Nephron progenitor cell (in vitro differentiated cells): ENCODE measurements at regions not wholly inside any gene's neighbourhood (a gene's known extent, or its start where the extent isn't known, plus 50 kb on each side); places are given as distances from the start of the nearest gene placed in this dataset.
"Not testable (repeated sequence)": the region's sequence is repeated elsewhere in the genome, so short reads cannot be mapped to it uniquely, and the experiment has no call there.

ENCODE experiments used
- DNase-seq: peaks from one replicate; pipeline ENCODE4 v3.0.0; 2021
- H3K27ac Mint-ChIP-seq: 2 replicates; pipeline ENCODE4 v1.8.0; 2021; ENCODE audit warnings: mild to moderate bottlenecking, moderate library complexity, mixed read lengths
- H3K27me3 Mint-ChIP-seq: 2 replicates; pipeline ENCODE4 v1.8.0; 2021; ENCODE audit warnings: mild to moderate bottlenecking, low read depth, mixed read lengths; ENCODE audit not compliant: poor library complexity
- H3K36me3 Mint-ChIP-seq: 2 replicates; pipeline ENCODE4 v1.8.0; 2021; ENCODE audit warnings: low read depth, mixed read lengths
- H3K4me1 Mint-ChIP-seq: 2 replicates; pipeline ENCODE4 v1.8.0; 2021; ENCODE audit warnings: mixed read lengths
- H3K4me3 Mint-ChIP-seq: 2 replicates; pipeline ENCODE4 v1.8.0; 2021; ENCODE audit warnings: mild to moderate bottlenecking, moderate library complexity, mixed read lengths
- H3K9me3 Mint-ChIP-seq: 2 replicates; pipeline ENCODE4 v1.8.0; 2021; ENCODE audit warnings: mild to moderate bottlenecking, moderate library complexity, mixed read lengths
- CTCF ChIP-seq: fragments of 200-600 bp; sonication (generic); IDR thresholded peaks from 2 replicates; pipeline ENCODE4 v1.5.0; 2021; ENCODE audit warnings: antibody characterized with exemption

- no peak for TF ChIP-seq CTCF
- no peak overlapping the region for H3K27ac Mint-ChIP-seq
Measured at GRCh38 chr22:35486116-35486631, 54.5 kb upstream of the RASD2 start.

GRCh38 chr22:35487623-35488022 is 53.0 kb upstream of the RASD2 start:
- not testable (repeated sequence) for H3K36me3 Mint-ChIP-seq, H3K4me3 Mint-ChIP-seq, DNase-seq, H3K9me3 Mint-ChIP-seq, H3K27ac Mint-ChIP-seq
- Mint-ChIP-seq H3K27me3 (peaks cover 30% of the 10 kb centered on the region), H3K4me1 (peaks cover 32% of the 10 kb centered on the region)

More at GRCh38 chr22:35486116-35486631, 54.5 kb upstream of the RASD2 start:
- Mint-ChIP-seq H3K9me3 (peaks cover 5% of the 10 kb centered on the region), H3K27me3 (peaks cover 26% of the 10 kb centered on the region), H3K36me3 (no peaks in the 10 kb centered on the region), H3K4me1 (peaks cover 36% of the 10 kb centered on the region), H3K4me3 (no peak overlapping the region)
- no peak for DNase-seq

DNA sequence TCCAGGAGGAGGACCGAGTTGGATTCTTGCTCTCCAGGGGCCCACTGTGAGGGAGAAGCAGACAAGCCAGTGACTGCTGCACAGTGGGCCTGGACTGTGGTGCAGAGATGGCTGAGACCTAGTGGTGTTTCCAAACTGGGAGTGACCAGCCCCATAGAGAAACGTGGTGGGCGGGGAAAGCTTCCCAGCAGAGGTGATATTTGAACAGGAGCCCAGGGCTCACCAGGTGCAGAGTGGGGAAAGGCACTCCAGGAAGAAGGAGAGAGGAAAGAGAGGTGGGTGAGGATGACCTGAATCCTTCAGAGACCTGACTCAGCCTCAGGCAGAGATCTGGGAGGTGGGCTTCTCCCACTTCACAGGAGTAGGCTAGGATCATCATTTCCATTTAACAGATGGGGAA is 52.1 kb upstream of the RASD2 start:
- peaks cover 25% of the 10 kb centered on the region for H3K27me3 Mint-ChIP-seq
- no peak overlapping the region for H3K27ac Mint-ChIP-seq
- no peak for TF ChIP-seq CTCF
- no peak overlapping the region for H3K4me3 Mint-ChIP-seq
- no peaks in the 10 kb centered on the region for H3K9me3 Mint-ChIP-seq
- H3K4me1 Mint-ChIP-seq: peaks cover 26% of the 10 kb centered on the region
- no peak for DNase-seq
- H3K36me3 Mint-ChIP-seq: no peaks in the 10 kb centered on the region

GRCh38 chr22:35489239-35489638 is 51.4 kb upstream of the RASD2 start:
- no peak overlapping the region for H3K4me3 Mint-ChIP-seq
- TF ChIP-seq CTCF: no peak
- no peak overlapping the region for H3K27ac Mint-ChIP-seq
- peaks cover 22% of the 10 kb centered on the region for H3K4me1 Mint-ChIP-seq
- no peak for DNase-seq
- peaks cover 28% of the 10 kb centered on the region for H3K27me3 Mint-ChIP-seq
- H3K9me3 Mint-ChIP-seq: no peaks in the 10 kb centered on the region
- H3K36me3 Mint-ChIP-seq: no peaks in the 10 kb centered on the region
